Stimulated activated CD4-positive, alpha-beta T cell treated with anti-CD3 and anti-CD28 coated beads, Interleukin-1b, Interleukin-23, amount 100 ng/mL, for 4 hours (primary cell): ENCODE measurements at regions not wholly inside any gene's neighbourhood (a gene's known extent, or its start where the extent isn't known, plus 50 kb on each side); places are given as distances from the start of the nearest gene placed in this dataset.

Source experiments
- DNase-seq, 2 donors: peaks; one replicate each; pipeline ENCODE4 v3.0.0-alpha.2; 2020; ENCODE audit warnings: low read depth in 2 of 2

DNA sequence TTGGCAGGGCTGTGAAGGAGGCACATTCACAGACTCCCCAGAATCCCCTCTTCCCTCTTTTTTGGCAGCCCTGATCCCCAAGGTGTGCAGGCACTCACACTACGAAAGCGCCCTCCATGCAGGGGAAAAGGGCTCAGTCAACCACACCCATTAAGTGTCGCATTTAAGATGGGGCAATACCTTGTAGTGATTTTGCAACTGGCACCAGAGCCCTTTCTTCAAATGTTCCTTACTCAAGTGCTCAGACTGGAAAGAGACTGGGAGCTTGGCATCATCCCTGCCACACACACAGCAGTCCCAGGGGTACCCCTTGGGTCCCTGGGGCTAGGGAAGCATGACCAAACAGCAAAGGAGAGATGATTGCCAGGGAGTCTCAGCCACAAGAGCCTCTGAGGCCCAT is 190.1 kb downstream of the HAUS1 start:
- DNase-seq, result no peak

DNA sequence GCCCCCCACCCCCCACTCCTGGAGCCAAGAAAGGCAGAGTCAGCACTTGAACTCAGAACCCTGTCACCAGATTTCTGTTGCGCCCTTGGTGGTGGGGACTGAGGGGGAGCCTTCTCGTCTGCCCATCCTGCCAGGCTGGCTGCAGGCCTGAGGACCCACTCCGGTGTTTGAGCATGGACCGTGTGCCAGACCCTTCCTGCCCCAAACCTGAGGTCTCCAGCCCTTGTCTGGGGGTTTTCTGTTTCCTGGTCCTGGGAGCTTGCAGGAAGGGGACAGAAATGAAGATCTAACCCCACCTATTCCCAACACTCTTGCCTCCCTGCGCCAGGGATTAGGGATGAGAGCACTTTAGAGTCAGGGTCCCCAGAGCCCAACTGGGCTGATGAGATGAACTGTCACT is 190.6 kb downstream of the HAUS1 start:
- DNase-seq, result no peak

DNA sequence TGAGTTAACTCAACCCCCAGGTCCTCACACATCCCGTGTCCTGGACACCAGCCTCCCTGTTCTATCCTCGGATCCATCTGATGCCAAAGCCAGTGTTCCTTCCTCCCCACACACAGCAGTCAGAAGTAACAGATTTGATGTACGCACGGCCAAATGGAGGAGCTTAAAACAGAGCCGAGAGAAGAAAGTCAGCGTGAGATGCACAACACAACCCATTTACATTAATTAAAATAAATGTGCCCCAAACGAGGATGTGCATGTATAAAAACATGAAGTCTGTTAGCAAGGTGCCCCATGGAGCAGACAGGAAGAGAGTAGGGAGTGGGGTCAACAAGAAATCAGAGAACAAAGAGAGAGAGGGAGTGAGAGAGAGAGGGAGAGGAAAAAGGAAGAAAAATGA is 191.2 kb downstream of the HAUS1 start:
- DNase-seq, result no peak

DNA sequence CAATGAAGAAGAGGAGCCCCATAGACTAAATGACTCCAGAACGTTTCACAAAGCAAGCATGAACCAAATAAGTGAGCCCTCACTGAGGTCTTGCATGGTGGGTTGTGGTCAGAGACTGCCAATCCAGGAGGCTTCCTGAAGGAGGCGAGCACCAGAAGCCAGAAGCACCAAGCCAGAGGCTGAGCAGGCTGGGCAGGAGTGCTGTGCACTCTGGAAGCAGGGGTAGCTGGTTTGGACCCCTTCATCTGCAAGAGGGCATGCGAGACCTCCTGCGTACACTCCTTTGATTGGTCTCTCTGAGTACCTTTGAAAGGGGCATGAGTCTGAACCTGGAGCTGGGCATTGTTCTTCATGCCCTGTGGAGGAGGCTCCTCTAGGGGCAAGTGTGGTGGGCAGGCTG is 192.5 kb downstream of the HAUS1 start:
- no peak for DNase-seq

DNA sequence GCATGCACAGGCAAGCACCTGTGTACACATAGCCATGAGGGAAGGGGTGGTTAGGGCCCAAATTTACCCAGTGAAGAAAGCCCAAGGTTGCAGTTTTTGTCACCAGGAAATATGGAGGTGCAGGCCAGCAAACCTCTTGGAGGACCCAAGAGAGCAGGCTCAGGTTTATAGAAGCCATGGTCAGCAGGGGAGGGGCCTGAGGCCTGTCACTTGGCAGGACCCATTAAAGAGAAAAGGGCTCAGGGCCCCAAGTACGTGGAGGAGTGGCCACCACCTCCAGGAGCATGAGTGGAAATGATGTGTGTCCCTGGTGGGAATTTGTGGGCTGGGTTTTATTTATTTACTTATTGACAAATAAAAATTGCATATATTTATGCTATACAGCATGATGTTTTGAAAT is 192.9 kb downstream of the HAUS1 start:
- no peak for DNase-seq

DNA sequence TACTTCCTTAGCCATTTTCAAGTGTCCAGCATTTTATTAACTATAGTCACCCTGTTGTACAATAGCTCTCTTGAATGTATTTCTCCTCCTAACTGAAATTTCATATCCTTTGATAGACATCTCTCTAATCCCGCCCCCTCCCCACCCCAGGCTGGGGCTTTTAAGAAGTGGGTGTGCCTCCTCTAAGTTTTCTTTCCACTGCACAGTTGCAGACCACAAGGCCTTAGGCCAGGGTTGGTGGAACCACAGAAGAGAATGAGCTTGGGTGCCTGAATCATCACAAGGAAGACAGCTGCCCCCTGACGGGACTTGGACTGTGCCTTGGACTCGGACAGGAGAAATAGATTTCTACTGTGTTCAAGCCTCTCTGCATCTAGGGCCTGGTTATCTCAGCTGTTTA is 193.4 kb downstream of the HAUS1 start:
- no peak for DNase-seq

DNA sequence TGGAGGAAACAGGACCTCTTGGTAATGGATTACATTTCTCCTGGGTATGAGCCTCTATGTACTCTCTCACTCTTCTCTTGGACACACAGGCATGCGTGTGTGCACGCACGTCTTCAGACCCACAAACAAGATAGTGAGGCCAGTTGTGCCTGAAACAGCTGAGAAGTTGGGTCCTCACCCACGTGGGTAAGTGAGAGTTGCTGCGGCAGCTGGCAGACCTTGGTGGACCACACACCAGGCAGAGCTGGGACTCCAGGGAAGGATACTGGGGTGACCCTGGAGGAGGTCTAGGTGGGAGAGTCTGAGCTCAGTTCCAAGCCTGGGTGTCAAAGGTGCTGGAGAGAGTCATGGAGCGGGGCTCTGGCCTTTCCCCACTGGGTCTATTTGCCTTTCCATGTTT is 194.3 kb downstream of the HAUS1 start:
- DNase-seq, result no peak

DNA sequence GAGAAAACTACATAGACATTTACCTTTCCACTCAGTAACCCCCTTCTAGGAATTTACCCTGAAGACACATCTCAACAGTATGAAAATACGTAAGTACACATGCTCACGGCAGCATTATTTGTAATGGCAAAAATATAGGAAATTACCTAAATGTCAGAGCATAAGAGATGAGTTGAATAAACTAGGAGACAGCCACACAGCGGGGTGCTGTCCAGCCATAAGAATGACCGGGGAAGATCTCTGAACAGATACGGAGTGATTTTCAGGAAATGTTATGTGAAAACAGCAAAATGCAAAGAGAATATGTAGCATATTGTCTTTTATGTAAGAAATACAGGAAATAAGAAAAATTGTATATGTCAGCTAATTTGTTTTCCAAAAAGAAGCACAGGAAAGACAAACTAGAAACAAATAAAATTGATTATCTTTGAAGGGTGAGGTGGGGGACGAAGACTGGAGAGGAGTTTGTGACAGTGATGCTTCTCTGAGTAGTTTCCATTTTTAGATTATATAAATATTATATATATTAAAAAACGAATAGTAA is 195.4 kb downstream of the HAUS1 start:
- DNase-seq, result no peak

DNA sequence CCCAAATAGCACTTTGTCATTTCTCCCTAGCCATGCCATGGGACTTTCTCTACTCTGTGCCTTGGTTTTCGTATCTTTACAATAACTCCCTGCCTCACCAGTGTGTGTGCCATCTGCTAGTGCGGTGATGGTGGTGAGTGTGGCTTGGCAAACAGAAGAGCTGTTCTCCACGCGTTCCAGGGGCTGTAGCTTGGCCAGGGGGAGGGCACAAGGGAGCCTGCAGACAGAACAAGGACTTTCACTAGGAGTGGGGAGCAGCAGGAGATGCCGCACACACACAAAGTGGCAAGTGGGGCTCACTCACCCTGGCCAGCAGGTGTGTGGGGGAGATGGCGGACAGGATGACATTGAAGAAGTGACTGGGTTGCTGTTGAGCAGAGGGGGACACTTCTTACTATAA is 196.9 kb downstream of the HAUS1 start:
- no peak for DNase-seq

DNA sequence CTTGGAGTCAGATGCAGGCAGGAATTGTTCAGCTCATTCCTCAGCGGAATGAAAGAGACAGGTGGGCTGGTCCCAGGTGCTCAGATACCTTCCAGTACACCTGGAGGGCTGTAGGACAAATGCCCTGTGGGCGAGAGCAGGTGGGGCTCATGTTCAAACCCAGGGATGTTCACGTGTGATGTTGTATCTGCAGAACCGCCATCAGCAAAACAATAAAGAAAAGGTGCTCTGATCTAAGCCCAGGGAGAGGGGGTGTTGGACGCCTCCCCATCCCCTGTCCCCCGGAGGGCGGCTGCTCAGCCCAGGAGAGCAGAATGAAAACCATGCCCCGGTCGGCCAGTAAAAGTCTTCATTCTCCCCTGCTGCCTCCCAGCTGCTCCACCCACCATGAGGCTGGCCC is 197.4 kb downstream of the HAUS1 start:
- DNase-seq, result no peak

DNA sequence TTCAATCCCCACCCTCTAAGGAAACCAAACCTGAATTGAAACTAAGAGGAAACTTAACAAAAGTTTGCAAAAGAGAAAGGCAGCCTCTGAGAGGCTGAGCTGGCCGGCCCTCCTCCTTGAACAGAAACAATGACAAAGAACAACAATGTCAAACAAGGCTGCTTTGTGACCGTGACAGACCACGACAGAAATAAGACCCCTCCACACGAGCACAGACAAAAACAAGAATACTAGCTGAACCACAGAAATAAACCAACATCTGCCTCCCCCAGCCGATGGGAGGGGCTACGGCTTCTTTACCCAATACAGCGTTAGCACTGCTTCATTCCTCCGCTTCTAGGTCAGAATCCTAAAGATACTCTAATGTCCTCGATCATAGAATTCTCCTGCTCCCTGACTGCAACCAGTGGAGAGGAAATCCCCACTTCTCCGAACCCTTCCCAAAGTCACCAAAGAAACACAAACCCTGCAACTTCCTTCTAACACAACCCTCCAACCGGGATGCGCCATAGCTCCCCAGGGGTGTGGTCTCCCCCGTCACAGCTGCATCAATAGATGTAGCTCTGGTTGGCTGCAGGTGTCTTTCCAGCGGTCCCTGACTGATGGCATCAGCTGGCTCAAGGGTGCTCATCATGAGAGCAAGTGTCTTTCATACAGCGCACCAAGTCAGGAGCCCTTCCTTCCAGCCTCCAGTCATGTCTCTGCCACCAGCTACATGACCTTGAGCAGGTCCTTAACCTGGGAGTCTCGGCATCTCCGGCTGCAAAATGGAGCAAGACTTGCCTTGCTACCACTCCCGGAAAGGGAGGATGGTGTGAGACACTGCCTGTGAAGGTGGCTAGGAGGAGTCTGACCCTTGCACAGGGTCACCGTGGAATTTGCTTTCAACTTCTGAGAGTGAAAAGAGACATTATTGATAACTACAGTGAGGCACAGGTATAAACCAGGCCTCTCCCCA is 198.6 kb downstream of the HAUS1 start:
- DNase-seq, result no peak

DNA sequence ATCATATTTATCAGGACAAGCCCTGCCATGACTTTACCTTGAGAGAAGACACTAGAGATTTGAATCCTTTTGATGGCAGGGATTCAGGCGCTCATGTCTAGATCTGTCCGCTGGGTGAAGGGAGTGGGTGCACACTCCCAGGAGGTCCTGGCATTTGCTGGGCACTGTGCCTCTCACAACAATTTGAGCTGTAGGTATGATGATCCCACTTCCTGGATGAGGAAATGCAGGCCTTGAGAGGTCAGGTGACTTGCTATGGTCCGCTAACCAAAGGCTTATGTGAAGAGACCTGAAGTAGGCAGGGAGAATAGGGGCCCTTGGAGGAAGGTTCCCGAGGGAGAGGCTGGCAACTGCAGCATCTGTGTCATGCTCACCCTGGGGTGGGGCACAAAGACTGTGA is 206.1 kb downstream of the HAUS1 start:
- no peak for DNase-seq

DNA sequence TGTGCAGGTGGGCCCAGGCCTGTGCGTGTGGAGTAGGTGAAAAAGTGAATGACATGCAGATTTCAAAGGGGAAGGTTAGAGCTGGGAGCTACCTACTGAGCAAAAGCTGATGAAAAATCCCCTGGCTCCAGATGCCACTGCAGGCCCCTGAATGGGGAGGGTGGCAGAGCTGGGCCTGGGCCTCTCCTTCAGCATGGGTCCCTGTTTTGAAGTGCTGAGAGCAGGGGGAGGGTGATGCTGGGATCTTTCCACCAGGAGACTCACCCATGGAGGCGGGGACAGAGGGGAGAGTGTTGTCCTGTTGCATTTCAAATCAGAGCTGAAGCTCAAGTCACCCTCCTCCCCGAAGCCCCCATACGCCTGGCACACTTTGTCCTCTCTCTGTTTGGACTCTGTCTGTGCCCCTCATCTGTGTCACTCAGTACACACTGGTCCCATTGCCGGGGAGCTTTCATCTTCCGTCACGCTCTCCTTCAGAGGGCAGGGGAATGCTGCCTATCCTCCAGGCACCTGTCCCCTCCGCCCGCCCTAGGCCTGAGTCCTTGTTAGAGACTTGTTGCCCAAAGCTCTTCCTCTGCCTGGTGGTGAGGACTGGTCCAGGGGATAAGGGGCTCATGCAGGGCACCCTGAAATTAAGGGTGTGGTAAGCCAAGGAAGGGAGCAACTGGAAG is 206.6 kb downstream of the HAUS1 start:
- no peak for DNase-seq

DNA sequence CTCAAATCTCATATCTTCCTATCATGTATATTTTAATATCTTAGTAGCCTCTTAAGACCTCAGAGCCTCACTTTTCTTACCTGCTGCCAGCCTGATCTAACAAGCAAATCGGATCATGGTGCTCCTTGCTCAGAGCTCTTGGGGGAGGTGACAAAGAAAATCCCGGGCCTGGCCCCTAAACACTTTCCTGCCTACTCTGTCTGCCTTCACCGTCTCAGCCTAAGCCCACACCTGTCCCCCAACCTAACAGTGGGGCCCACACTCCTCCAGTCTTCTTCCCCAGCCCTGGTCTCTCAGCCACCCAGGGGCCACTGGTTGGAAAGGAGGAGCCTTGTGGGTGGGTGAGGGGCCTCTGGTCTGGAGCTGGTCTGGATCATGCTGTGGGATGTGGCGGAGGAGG is 207.3 kb downstream of the HAUS1 start:
- no peak for DNase-seq

DNA sequence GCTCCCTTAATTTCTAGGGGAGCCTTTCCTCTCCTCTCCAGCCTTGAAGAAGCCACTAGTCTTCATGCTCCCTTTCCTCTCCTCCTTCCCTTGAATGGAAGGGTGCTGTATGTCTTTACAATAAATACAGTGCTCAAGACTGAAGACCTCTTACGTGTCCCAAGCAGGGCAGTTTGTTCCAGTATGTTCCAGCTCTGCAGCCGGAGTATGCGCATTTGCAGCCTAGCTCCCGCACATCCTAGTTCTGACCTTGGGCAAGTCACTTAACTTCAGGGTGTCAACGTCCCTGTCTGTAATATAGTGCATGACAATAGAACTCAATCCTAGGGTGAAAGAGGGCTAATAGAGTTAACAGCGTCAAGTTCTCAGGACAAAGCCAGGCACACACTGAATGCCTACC is 208.0 kb downstream of the HAUS1 start:
- no peak for DNase-seq

DNA sequence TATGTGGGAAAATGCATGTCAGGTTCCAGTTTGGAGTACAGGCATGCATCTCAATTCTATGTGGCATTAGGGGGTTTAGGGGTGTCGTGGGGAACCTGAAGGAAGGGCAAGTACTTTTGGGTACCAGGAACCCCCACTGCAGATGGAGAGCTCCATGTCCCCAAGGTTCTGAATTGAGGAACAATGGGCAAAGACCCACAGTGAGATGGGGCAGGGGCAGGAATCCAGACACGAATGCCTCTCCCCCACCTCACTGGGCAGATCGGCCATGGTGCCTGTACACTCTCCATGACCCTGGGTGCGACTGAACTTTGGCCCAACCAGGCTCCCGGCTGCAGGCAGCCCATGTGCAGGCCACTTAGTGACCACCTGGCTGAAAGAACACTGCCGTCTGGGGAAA is 209.3 kb downstream of the HAUS1 start:
- no peak for DNase-seq

DNA sequence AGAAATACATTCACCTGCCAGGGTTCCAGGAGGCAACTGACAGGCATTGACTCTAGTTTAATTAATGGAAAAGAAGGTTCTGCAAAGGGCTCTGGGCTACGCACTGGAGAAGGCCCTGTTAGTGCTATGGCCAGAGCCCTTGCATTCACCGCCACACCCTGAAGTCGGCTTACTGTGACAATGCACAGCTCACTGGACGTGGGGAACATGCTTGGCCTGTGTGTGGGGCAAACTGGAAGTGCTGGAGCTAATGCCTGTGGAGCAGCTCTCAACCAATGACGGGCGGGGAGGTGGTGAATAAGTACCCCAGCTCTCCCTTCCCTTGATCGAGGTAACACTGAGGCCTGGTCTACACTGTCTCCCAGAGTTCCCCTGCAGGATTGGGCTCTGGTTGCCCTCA is 209.8 kb downstream of the HAUS1 start:
- DNase-seq, result no peak

DNA sequence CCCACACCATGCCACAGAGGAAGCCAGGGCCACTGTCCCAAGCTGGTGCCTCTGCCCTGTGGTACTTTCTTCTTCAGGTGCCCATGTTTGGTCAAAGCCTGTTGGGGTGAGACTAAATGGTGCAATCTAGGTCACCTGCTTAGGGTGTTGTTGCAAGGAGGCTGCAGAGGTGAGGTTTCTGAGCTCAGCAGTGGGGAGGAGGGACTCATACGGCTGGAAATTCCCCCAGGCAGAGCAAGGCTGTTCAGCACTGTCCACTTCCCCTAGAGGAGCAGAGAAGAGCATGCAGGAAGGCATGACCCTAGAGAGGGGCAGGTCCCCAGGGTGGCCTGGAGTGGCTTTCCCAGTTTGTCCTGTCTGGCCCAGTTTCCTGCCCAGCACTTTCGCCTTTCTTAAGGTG is 211.0 kb downstream of the HAUS1 start:
- no peak for DNase-seq

DNA sequence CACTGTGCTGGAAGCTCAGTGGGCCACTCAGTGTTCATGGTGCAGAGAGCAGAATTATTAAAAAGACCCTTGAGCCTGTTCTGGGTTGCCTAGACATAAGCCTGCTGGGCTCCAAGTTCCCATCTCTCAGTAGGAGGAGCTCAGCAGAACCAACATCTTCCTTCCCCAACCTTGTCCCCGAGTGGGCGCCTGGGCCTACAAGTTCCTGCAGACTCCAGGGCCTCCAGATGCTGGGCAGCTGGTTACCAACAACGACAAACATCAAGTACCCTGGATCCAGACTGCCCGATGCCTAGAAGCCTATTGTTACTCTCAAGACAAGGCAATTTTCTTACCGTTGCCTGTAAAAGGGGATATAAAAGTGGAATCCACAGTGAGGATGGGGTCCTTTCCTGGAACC is 214.2 kb downstream of the HAUS1 start:
- DNase-seq, result no peak

DNA sequence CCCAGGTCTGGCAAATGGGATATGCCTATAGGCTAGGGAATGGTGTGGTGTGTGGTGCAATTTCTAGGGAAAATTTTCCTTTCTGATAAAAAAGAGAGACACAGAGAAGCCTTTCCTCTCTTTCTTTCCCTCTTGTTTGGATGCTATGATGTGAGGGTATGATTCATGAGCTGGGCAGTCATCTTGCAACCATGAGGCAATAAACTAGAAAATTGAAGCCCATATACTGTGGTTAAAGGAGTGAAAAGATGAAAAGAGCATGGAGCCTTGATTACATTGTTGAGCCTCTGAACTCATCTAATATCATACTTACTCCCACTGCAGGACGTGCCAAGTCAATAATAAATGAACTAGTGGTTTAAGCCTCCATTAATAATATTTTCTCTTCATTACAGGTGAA is 215.6 kb downstream of the HAUS1 start:
- no peak for DNase-seq

DNA sequence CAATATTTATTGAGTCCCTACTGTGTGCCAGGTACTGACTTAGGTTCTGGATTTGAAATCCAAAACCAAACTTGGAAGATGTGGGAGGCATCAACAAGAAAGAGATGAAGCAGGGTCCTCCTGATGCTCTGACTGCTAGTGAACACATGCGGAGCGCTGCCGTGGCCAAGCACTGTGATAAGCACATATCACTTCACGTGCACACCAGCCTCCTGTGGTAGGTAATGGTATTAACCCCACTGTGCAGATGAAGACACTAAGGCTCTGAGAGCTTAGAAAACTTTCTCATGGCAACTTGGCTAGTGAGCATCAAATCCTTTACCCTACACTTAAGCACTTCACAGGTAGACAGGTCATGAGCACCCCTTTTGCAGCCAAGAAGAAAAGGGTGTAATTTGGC is 216.1 kb downstream of the HAUS1 start:
- DNase-seq, result no peak

DNA sequence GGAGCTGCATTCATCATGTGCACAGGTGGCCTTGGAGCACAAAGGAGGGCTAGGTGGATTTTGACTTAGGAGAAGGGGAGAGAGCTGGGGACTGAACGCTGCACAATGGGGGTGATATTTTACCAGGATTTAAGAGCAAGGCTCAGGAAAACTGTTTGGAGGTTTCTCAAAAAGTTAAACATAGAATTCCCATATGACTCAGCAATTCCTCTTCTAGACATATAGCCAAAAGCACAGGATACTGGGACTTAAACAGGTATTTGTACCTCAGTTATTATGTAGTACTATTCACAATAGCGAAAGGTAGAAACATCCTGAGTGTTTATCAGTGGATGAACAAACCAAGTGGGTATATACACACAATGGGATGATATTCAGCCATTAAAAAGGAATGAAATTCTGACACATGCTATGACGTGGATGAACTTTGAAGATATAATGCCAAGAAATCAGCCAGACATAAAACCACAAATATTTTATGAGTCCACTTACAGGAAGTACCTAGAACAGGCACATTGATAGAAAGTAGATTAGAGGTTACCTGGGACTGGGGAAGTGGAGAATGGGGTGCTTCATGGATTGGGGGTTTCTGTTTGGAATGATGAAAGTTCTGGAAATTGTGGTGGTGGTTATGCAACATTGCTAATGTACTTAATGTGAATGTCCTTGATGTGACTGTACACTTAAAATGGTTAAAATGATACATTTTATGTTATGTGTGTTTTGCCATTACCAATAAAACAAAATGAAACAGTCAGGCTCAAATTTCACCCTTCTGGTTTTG is 216.9 kb downstream of the HAUS1 start:
- DNase-seq, result no peak
